HG03135 (cell line): ENCODE measurements at regions not wholly inside any gene's neighbourhood (a gene's known extent, or its start where the extent isn't known, plus 50 kb on each side); places are given as distances from the start of the nearest gene placed in this dataset.
"Not testable (repeated sequence)": the region's sequence is repeated elsewhere in the genome, so short reads cannot be mapped to it uniquely, and the experiment has no call there.

Experiments
- ATAC-seq: cut with Tn5 transposase; IDR thresholded peaks from one replicate; pipeline ENCODE4 v1.9.1; 2021; ENCODE audit warnings: mild to moderate bottlenecking, moderate library complexity; ENCODE audit not compliant: unreplicated experiment

- ATAC-seq = no peak
These were observed 111.3 kb upstream of the SIX2 start for GRCh38 chr2:45120546-45120945.

GRCh38 chr2:45119855-45120254 lies 110.6 kb upstream of the SIX2 start:
- ATAC-seq = no peak

GRCh38 chr2:45119038-45119437 lies 109.8 kb upstream of the SIX2 start:
- ATAC-seq = no peak

- ATAC-seq = no peak
These were observed 108.1 kb upstream of the SIX2 start for GRCh38 chr2:45117383-45117782.

GRCh38 chr2:45115181-45115580 lies 105.9 kb upstream of the SIX2 start:
- ATAC-seq = no peak

- no peak for ATAC-seq
These were observed 105.1 kb upstream of the SIX2 start for GRCh38 chr2:45114221-45114955.

GRCh38 chr2:45112750-45113149 lies 103.5 kb upstream of the SIX2 start:
- no peak for ATAC-seq

- ATAC-seq = no peak
These were observed 95.9 kb upstream of the SIX2 start for GRCh38 chr2:45105050-45105582.

- ATAC-seq = no peak
These were observed 95.2 kb upstream of the SIX2 start for GRCh38 chr2:45104429-45104828.

- no peak for ATAC-seq
These were observed 94.4 kb upstream of the SIX2 start for GRCh38 chr2:45103351-45104345.

GRCh38 chr2:45102579-45103117 lies 93.4 kb upstream of the SIX2 start:
- no peak for ATAC-seq

- ATAC-seq = no peak
These were observed 92.9 kb upstream of the SIX2 start for GRCh38 chr2:45102141-45102540.

- ATAC-seq = no peak
These were observed 87.7 kb upstream of the SIX2 start for GRCh38 chr2:45096996-45097395.

GRCh38 chr2:45096038-45096437 lies 86.8 kb upstream of the SIX2 start:
- not testable (repeated sequence) for ATAC-seq

GRCh38 chr2:45093663-45094062 lies 84.4 kb upstream of the SIX2 start:
- ATAC-seq = no peak

- no peak for ATAC-seq
These were observed 83.9 kb upstream of the SIX2 start for GRCh38 chr2:45093181-45093580.

GRCh38 chr2:45089554-45090261 lies 80.5 kb upstream of the SIX2 start:
- ATAC-seq = no peak

- ATAC-seq = no peak
These were observed 76.2 kb upstream of the SIX2 start for GRCh38 chr2:45085487-45085886.

GRCh38 chr2:45084361-45085020 lies 75.2 kb upstream of the SIX2 start:
- ATAC-seq = no peak

- ATAC-seq = no peak
These were observed 73.9 kb upstream of the SIX2 start for GRCh38 chr2:45083175-45083574.
